RWPE1 (cell line): ENCODE measurements at regions not wholly inside any gene's neighbourhood (a gene's known extent, or its start where the extent isn't known, plus 50 kb on each side); places are given as distances from the start of the nearest gene placed in this dataset.
A peak's percentile ranks its signal among the peaks of the same experiment; 100 is the strongest.

Source experiments
- CTCF ChIA-PET: fragments of 350-600 bp; sonication (Branson Sonifier 250); formaldehyde crosslinking; extraction: SDS; loops from one replicate; lab custom pipeline; 2021; lab: Yijun Ruan, JAX
- POLR2A ChIA-PET: fragments of 400-600 bp; formaldehyde crosslinking; extraction: SDS; loops from one replicate; lab custom pipeline; 2020; ENCODE audit warnings: antibody characterized with exemption; ENCODE audit not compliant: low non-redundant PET; lab: Yijun Ruan, JAX
- DNase-seq: peaks from one replicate; pipeline ENCODE4 v3.0.0; 2012; ENCODE audit warnings: low spot score
- H3K27ac ChIP-seq: fragments of 450-650 bp; 2 replicates; pipeline ENCODE4 v1.5.1; 2017
- CTCF ChIP-seq: fragments of 450-650 bp; conservative IDR thresholded peaks from 2 replicates; pipeline ENCODE4 v1.5.1; 2017; ENCODE audit warnings: low read depth, mild to moderate bottlenecking

DNA sequence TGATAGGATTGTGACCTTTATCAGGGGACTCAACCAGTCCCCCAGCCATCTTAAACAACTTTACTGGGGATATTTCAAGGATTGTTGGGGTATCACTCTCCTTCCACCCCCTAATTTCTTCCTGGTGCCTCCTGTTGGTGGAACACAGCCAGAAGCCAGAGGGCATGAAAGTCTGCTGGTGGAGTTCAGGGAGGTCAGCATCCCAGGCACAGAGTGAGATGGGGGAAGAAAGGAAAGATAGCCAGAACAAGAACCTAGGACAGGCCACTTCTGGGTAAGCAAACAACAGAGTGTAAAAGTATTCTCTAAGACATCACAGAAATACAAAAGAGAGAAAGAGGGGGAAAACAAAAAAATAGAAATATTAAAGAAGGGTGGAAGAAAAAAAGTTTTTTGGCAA, 101.8 kb downstream of the SPRY2 start:
- no peak for TF ChIP-seq CTCF
- ChIA-PET CTCF (no interaction called here), POLR2A (no interaction called here)
- H3K27ac ChIP-seq = no peak overlapping the region
- DNase-seq = no peak

DNA sequence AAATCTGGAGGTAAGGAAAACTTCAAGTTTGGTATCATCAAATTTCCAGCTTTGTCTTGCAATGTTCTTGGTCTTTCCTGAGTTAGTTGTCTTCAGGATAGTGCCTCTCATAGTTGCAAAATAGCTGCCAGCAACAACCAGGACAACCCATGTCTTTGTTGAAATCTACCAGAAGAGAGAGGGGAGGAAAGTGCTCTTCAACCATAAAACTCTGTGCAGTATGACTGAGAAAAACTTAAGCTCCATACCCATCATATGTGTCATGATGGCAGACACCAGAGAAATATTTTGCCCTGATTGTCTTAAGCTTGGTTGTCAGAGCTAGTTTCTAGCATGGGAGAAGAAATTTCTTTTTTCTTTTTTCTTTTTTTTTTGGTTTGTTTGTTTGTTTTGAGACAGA, 103.3 kb downstream of the SPRY2 start:
- CTCF ChIA-PET = no interaction called here
- no peak overlapping the region for H3K27ac ChIP-seq
- DNase-seq = no peak
- POLR2A ChIA-PET = no interaction called here
- no peak for TF ChIP-seq CTCF

DNA sequence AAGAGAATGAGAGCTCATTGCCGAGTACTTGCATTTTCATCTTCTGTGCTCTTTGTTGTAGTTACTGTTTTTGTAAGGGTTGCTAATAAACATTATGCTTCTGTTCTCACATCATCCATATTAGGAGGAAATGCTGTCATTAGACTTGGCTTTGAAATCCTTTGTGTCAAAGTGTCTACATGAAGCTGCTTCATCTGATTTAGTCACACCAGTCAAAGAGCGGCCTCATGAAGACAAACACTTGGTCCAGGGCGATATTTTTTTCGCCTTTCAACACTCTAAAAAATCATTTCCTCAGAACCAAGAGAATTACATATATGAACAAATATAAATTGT, 105.0 kb downstream of the SPRY2 start:
- H3K27ac ChIP-seq = no peak overlapping the region
- CTCF ChIA-PET = no interaction called here
- no peak for DNase-seq
- TF ChIP-seq CTCF = no peak
- POLR2A ChIA-PET = no interaction called here

GRCh38 chr13:80235166-80235966, 105.6 kb downstream of the SPRY2 start:
- no peak for TF ChIP-seq CTCF
- peak; percentile 13 for DNase-seq
- POLR2A ChIA-PET = no interaction called here
- CTCF ChIA-PET = no interaction called here
- no peak overlapping the region for H3K27ac ChIP-seq

- CTCF ChIA-PET = interaction anchor here (0.6 kb wide), 1 partner anchor 1099 kb away, joined by 3 read pairs; no protein-coding TSS in a partner anchor
- POLR2A ChIA-PET = no interaction called here
- no peak overlapping the region for H3K27ac ChIP-seq
- DNase-seq = no peak
- no peak for TF ChIP-seq CTCF
Measured at GRCh38 chr13:80227645-80228044, 113.3 kb downstream of the SPRY2 start.

- CTCF ChIA-PET = interaction anchor here (0.7 kb wide), 1 partner anchor 25 kb away, joined by 3 read pairs; no protein-coding TSS in a partner anchor
- H3K27ac ChIP-seq = no peak overlapping the region
- no peak for TF ChIP-seq CTCF
- no peak for DNase-seq
- POLR2A ChIA-PET = no interaction called here
Measured at GRCh38 chr13:80226645-80227044, 114.3 kb downstream of the SPRY2 start.
